C1 segment of cervical spinal cord (tissue), 14 donors: ENCODE measurements at regions not wholly inside any gene's neighbourhood (a gene's known extent, or its start where the extent isn't known, plus 50 kb on each side); places are given as distances from the start of the nearest gene placed in this dataset.
"Not testable (repeated sequence)": the region's sequence is repeated elsewhere in the genome, so short reads cannot be mapped to it uniquely, and the experiment has no call there.

Experiments used
- DNase-seq, 14 donors: peaks; one replicate each; lab custom pipeline; 2025; lab: John Stamatoyannopoulos, UW

DNA sequence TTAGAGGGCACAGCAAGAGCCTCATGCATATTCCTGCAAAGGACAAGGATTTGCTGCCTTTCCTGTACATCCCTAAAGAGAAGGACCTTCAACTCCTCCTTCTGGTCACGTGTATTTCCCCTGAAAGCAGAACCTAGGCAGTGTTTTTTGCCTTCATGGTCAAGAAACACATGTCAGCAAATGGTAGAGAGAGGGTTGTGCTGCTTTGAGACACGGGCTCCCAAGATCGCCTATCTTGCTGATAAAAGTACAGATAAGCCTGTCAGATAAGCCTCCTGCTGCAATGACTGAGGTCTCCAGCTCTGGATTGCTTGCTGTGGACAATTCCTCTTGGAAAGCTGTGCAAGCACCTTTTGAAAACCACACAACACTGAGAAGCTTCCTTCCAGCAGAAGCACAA is 580.8 kb downstream of the CBLN4 start:
- no peak for DNase-seq

GRCh38 chr20:55417836-55418235 is 587.5 kb downstream of the CBLN4 start:
- no peak for DNase-seq

DNA sequence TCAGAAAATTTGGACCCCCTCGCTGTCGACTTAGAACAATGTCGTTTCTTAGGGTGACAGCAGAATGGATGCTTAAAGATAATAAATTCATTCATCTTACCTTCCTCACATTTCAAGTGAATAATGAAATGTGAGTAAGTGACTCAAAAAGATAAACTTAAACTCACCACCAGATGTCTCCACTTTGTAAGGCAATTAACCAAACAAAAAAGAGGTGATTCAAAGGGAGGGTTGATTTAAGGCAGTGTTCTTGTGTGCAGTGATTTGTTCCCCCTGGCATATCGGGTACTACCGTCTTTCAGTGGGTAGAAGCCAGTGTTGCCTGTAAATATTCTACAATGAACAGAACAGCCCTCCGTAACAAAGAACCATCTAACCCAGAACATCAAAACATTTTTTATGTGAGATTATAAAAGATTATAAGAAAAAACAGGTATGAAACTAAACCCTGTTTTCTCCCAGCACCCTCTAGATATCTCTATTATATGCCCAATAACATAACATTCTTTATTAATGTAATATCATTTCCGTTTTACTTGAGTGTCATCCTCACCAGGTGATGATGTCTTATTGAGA is 589.7 kb downstream of the CBLN4 start:
- no peak for DNase-seq

DNA sequence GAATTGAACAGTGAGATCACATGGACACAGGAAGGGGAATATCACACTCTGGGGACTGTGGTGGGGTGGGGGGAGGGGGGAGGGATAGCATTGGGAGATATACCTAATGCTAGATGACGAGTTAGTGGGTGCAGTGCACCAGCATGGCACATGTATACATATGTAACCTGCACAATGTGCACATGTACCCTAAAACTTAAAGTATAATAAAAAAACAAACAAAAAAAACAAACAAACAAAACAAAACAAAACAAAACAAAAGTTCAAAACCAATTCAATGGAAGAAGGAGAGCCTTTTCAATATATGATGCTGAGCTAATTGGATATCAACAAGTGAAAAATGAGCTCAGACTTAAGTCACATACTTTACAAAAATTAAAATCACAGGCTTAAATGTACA is 592.8 kb downstream of the CBLN4 start:
- DNase-seq, result not testable (repeated sequence)

DNA sequence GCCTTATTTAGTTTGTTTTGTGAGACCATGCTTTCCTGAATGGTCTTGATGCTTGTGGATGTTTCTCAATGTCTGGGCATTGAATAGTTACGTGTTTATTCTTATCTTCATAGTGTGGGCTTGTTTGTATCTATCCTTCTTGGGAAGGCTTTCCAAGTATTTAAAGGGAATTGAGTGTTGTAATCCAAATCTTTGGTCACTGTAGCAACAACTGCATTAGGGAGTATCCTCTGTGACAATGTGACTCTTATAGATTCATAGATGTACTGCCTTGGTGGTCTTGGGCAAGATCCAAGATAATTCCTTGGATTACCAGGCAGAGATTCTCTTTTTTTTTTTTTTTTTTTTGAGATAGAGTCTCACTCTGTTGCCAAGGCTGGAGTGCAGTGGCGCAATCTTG is 598.4 kb downstream of the CBLN4 start:
- no peak for DNase-seq

DNA sequence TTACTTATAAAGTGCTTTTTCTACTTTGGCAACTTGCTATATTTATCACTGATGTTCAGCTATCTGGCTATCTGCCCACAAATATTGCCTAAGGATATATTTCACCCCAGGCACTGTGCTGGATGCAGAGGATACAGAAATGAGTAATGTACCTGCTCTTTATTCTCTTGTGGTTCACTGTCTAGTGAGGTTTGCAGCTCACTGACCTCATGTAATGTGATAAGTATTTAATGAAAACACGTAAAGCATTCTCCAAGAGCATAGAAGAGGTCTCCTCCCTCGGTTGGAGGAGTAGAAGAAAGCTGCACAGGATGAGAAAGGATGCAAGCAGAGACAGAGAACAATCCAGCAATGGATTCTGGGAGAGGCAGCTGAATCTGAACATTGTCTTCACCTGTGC is 610.7 kb downstream of the CBLN4 start:
- no peak for DNase-seq

- DNase-seq, result no peak
Measured at GRCh38 chr20:55390791-55391190, 614.5 kb downstream of the CBLN4 start.

GRCh38 chr20:55386686-55387085 is 618.6 kb downstream of the CBLN4 start:
- DNase-seq, result no peak

DNA sequence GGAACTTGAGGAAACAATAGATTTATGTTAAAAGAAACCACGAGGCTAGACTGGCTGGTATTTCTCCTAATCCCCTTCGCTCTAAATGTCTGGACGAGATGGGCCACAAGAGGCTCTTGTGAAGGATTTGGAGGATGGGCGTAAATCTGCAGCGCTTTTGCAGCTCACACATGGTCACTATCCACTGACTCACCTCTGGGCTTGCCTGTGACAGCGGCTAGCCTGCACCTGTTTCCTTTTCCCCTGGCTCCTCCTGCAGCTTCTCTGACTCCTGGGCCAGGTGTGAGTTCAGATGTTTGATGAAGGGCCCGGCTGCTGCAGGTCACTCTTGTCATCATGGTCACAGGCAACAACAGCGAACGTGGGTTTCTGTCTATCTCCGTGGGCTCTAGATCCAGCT is 629.4 kb downstream of the CBLN4 start:
- DNase-seq, result no peak

DNA sequence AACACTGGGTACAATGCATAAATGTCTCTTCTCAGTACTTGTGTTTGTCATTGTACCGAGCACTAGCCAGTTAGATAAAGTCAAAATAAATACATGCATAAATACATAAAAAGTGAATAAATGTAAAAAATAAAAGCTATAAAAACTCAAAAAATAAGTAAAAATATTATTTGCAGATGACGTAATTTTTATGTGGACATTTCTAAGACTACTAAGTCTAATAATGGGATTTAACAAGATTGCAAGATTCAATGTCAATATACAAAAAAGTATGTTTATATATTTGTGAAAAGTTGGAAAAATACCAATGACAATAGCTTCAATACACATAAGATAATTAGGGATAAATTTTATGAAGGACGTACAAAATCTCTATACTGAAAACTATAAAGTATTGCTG is 639.6 kb downstream of the CBLN4 start:
- DNase-seq, result no peak

DNA sequence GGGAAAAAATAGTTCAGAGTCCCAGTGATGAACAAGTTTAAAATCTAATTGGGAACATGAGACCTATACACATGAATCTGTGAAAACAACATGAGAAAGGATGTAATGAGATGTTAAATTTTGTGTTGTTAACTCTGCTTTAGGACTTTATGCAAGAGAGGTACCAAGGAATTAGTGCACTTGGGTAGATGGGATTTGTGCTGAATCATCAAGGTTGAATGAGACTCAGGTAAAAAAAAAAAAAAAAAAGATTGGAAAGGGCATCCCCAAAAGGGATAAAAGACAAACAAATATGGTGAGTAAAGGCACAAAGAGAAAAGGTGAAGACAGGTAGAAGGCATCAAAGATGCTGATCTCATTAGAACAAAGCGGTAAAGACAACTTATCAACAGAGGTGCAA is 644.4 kb downstream of the CBLN4 start:
- no peak for DNase-seq

GRCh38 chr20:55354720-55355119 is 650.6 kb downstream of the CBLN4 start:
- DNase-seq, result no peak

DNA sequence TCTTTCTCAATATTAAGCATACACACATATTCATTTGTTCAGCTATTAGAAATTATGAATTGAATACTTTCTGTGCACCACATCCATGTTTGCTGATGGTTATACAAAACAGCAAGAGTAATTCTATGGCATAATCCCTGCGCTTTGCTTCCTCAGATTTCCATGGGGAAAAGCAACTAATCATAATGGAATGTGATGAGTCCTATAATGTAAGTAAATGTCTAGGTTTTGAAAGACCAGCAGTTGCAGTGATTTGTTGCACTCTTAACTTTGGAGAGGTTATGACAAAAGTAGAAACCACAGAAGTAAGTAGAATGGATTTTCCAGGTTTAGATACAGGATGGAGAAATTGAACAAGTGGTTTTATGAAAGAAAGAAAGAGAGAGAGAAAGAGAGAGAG is 652.1 kb downstream of the CBLN4 start:
- DNase-seq, result no peak

- no peak for DNase-seq
Measured at GRCh38 chr20:55348223-55348622, 657.1 kb downstream of the CBLN4 start.

GRCh38 chr20:55342822-55343221 is 662.5 kb downstream of the CBLN4 start:
- DNase-seq, result no peak

- no peak for DNase-seq
Measured at GRCh38 chr20:55333798-55334197, 671.5 kb downstream of the CBLN4 start.

- no peak for DNase-seq
Measured at GRCh38 chr20:55329108-55329507, 676.2 kb downstream of the CBLN4 start.

DNA sequence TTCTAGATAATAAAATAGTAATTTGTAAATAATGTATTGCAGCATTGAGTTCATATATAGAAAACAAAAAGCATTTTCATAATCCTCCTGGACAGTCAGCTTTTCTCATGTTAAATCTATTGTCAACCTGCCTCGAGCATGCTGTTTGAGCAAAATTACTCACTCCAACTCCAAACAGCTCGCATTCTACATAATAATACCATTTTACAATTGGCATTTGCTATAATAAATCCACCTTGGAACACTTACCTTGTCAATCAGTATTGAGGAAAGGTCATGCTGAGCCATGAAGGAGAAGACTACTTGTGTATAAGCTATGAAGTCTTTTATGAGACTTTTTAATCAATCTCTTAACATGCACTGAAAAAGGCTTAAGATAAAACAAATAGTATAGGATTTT is 682.6 kb downstream of the CBLN4 start:
- DNase-seq, result no peak

GRCh38 chr20:55316753-55317152 is 688.6 kb downstream of the CBLN4 start:
- DNase-seq, result no peak

DNA sequence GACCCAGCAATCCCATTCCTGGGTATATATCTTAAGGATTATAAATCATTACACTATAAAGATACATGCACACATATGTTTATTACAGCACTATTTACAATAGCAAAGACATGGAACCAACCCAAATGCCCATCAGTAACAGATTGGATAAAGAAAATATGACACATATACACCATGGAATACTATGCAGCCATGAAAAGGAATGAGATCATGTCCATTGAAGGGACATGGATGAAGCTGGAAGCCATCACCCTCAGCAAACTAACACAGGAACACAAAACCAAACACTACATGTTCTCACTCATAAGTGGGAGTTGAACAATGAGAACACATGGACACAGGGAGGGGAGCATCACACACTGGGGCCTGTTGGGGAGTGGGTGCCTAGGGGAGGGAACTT is 694.5 kb downstream of the CBLN4 start:
- DNase-seq, result not testable (repeated sequence)

GRCh38 chr20:55291261-55291660 is 714.1 kb downstream of the CBLN4 start:
- no peak for DNase-seq

DNA sequence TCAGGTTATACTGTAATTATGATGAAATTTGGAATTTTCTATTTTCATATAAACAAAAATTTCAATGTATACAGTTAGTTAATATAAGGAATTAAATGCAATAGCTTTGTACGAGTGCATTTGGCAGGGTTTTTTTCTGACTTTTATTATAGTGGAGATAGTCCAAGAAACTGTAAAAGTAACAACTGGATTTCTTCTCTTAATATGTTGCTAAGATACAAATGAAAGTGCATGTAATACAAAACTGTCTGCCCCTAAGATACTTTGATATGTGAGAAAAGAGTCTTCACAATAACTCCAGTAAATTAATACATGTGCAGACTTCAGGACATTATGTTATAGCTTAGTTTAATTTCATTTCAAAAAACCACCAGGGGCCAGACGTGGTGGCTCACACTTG is 721.4 kb downstream of the CBLN4 start:
- DNase-seq, result no peak

- DNase-seq, result no peak
Measured at GRCh38 chr20:55273149-55273548, 732.2 kb downstream of the CBLN4 start.

GRCh38 chr20:55271371-55271770 is 733.9 kb downstream of the CBLN4 start:
- DNase-seq, result no peak
